IPS-18c (cell line): ENCODE measurements at regions not wholly inside any gene's neighbourhood (a gene's known extent, or its start where the extent isn't known, plus 50 kb on each side); places are given as distances from the start of the nearest gene placed in this dataset.

Source experiments
- H3K4me3 ChIP-seq: 2 replicates; pipeline ENCODE4 v1.7.0; 2013; ENCODE audit warnings: low read depth, mild to moderate bottlenecking, low read length, moderate library complexity; ENCODE audit not compliant: insufficient read depth
- H3K9me3 ChIP-seq: one replicate; pipeline ENCODE4 v1.6.1; 2013; ENCODE audit warnings: mild to moderate bottlenecking, low read length, moderate library complexity; ENCODE audit not compliant: control insufficient read depth, insufficient read depth

GRCh38 chr3:43861635-43862034, 170.9 kb downstream of the ABHD5 start:
- H3K9me3 ChIP-seq = no peaks in the 10 kb centered on the region

DNA sequence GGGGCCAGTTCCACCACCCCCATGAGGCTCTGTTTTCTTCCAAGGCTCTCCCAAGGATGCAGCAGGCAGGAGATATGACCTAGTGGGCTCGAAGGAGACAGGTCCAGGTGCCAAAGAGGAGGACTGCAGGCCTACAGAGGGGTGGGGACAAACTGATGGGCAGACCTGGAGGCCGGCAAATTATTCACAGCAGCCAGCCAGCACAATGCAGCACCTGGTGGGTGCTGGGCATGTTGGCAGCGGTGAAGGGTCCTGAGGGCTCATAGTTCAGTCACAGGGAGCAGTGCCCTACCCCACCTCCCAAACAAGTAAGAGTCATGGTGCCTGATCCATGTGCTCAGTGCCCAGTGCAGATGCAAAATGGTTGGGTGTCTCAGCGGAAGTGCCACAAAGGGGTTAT, 171.7 kb downstream of the ABHD5 start:
- Histone ChIP-seq H3K4me3 (no peak overlapping the region), H3K9me3 (no peaks in the 10 kb centered on the region)

More at GRCh38 chr3:43861635-43862034, 170.9 kb downstream of the ABHD5 start:
- H3K4me3 ChIP-seq = no peak overlapping the region

DNA sequence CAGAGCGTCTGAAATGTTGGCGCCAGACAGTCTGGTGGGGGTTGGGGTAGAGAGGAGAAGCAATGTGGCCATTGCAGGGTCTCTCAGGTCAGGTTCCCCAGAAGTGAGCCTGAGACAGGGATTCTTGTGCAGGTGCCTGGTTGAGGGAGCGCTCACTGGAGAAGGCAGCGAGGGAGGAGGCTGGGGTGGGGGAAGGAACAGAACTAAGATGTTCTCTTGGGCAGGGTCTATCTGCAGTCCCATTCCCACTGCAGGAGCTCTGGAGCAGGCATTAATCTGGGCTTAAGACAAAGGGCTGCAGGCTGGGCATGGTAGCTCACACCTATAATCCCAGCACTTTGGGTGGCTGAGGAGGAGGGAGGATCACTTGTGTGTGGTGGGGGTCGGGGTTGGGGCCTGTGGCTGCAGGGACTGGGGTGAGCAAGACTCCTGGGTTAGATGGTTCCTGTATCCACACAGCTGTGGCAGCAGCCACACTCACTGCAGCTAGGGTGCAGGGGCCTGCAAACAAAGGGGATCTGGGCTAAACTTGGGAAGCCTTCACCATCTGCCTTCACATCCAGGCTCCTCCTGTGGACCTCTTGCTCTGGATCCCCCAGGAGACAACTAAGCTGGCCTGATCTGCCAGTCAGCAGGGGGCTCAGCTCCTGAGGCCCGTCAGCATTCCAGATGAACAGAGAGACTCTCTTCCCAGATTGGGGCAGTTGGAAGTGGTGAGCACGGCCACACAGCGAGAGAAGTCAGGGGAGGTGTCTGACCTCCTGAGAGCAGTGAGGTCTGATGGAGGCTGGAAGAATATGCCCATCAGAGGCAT, 172.5 kb downstream of the ABHD5 start:
- Histone ChIP-seq H3K9me3 (no peaks in the 10 kb centered on the region), H3K4me3 (no peak overlapping the region)

DNA sequence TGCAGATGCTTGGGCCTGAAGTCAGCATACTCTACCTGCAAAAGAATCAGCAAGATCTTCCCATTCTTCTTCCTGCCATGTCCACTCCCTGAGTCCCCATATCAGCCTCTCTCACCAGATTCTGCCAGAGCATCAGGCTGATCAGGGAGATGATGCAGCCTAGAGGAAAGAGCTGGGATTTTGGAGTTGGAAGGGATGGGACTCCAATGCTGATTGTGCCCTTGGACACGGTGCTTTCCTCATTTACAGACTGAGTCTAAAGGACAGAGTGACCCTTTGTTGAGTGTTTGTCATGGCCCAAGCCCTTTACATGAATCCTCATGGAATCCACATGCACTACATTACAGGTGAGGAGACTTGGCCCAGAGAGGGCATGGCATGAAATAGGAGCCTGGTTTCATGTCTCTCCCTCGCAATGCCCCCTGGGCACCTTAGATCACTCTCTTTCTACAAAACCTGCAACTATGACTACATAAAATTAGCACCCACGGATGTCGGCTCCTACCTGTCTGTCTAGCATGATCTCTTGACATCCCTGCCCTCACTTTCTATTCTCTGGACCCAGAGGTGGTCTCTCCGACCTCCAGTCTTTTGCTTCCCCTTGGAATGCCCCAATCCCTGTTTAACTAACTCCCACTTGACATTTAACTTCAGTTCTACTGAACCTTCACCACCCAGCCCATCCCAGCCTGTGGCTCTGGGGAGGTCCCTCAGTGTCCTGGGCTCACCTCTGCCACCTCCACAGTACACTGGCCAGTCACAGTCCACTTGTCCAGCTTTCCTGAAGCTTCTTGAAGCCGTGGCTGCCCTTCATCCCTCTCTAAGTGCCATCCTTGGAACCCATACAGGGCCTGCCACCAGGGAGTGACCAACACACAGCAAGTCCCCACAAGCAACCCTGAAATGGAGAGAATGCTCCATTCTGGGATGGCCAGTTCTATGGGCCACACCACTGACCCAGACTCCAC, 173.5 kb downstream of the ABHD5 start:
- Histone ChIP-seq H3K4me3 (no peak overlapping the region), H3K9me3 (no peaks in the 10 kb centered on the region)

GRCh38 chr3:43865351-43865750, 174.6 kb downstream of the ABHD5 start:
- no peaks in the 10 kb centered on the region for H3K9me3 ChIP-seq
- H3K4me3 ChIP-seq = no peak overlapping the region

- Histone ChIP-seq H3K4me3 (no peak overlapping the region), H3K9me3 (no peaks in the 10 kb centered on the region)
Measured at GRCh38 chr3:43865887-43866528, 175.3 kb downstream of the ABHD5 start.

- H3K4me3 ChIP-seq = no peak overlapping the region
- no peaks in the 10 kb centered on the region for H3K9me3 ChIP-seq
Measured at GRCh38 chr3:43866529-43867353, 176.0 kb downstream of the ABHD5 start.

DNA sequence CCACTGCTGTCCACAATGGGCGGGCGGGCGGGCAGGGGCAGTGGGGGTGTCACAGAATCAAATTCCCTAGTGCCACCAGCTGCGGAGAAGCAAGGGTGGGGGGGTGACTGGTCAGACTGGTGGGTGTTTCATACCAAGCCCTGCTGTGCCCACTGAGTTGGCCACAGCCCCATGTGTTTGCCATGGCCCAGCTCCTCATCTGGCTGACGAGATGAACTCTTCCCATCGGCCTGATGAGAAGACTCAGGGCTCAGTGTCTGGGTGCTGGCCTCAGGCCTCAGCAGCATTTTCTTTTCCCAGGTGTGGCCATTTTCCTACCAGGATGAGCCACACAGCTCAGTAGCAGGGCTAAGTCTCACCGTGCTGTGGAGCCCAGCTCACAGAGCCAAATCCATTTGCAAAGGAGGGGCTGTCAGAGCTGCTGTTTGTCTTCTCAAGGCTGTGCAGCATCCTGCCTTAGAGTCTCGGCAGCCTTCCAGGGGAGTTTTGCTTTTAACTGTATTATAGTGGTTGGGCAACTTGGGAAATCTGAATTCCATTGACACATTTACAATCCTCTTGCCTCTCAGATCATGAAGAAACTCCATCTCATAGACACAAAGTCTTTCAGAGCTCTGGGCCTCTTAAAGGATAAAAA, 176.8 kb downstream of the ABHD5 start:
- Histone ChIP-seq H3K4me3 (no peak overlapping the region), H3K9me3 (no peaks in the 10 kb centered on the region)

- Histone ChIP-seq H3K9me3 (no peaks in the 10 kb centered on the region), H3K4me3 (no peak overlapping the region)
Measured at GRCh38 chr3:43869491-43869890, 178.8 kb downstream of the ABHD5 start.

GRCh38 chr3:43870120-43870519, 179.4 kb downstream of the ABHD5 start:
- H3K4me3 ChIP-seq = no peak overlapping the region
- H3K9me3 ChIP-seq = no peaks in the 10 kb centered on the region

DNA sequence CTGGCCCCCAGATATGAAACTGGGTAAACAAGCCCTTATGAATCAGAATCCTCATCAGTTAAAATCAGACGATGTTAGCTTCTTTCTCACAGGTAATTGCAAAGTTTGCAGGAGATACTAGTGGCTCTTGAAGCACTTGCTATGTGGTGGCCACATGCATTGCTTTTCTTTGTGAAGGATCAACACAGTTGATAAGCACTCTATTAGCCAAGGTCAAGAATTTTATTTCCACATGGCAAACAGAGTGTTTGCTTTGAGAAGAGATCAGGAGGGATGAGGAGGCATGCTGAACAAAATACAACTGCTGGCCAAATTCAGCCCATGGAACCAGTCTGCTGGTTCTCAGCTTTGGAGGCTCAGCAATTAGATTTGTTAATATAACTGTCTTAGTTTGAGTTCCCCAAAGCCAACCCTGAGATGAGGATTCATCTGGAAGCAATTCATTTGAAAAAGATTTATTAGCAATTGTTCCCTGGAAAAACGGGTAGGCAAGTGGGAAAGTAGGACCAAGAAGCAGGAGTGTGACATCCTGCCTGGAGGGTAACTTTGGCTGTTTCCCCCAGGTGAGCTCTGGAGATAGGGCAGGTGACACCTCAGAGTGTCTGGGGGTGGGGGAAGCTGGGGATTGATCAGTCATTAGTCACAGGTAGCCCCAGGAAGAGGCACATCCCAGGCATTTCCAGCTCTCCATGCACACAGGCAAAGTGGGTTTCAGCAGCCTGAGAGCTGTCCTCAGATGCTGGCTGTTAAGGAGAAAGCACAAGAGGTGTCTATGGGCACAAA, 180.3 kb downstream of the ABHD5 start:
- Histone ChIP-seq H3K4me3 (no peak overlapping the region), H3K9me3 (no peaks in the 10 kb centered on the region)

DNA sequence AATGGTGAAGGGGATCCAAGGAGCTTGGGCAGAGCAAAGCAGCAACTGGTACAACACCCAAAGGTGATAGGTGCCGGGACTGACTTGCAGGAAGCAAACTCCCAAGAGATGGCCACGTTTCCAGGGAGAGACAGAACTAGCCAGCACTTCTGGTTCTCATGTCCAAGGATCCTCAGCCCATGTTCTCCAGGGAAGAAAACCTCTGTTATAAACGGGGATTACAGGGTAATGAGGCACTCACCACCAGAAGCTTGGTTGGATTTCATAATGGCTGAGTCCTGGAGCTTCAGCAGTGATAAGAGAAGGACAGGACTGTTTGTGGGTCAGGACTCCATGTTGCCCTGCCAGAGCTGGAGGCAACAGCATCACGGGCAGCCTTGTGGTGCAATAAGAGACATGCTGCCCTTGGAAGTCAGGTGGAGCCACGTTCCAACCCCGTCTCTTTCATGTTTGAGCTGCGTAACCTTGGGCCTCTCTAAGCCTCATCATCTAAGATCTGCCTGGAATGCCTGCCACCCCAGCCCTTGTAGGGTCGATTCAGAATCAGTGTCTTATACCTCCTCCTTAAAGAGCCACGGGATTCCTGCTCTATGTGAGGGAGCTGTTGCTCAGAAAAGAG, 181.0 kb downstream of the ABHD5 start:
- no peak overlapping the region for H3K4me3 ChIP-seq
- no peaks in the 10 kb centered on the region for H3K9me3 ChIP-seq

- H3K9me3 ChIP-seq = no peaks in the 10 kb centered on the region
- no peak overlapping the region for H3K4me3 ChIP-seq
Measured at GRCh38 chr3:43872301-43872700, 181.6 kb downstream of the ABHD5 start.

- Histone ChIP-seq H3K4me3 (no peak overlapping the region), H3K9me3 (no peaks in the 10 kb centered on the region)
Measured at GRCh38 chr3:43872901-43873300, 182.2 kb downstream of the ABHD5 start.

- Histone ChIP-seq H3K4me3 (no peak overlapping the region), H3K9me3 (no peaks in the 10 kb centered on the region)
Measured at GRCh38 chr3:43873723-43874122, 183.0 kb downstream of the ABHD5 start.
